H7 (cell line): ENCODE measurements at regions not wholly inside any gene's neighbourhood (a gene's known extent, or its start where the extent isn't known, plus 50 kb on each side); places are given as distances from the start of the nearest gene placed in this dataset.
"Not testable (repeated sequence)": the region's sequence is repeated elsewhere in the genome, so short reads cannot be mapped to it uniquely, and the experiment has no call there.

Experiments used
- DNase-seq: peaks from one replicate; pipeline ENCODE4 v3.0.0; 2012
- H3K27me3 ChIP-seq: 2 replicates; pipeline ENCODE4 v1.6.0; 2011; ENCODE audit warnings: mild to moderate bottlenecking, low read length; ENCODE audit not compliant: control insufficient read depth, insufficient read depth
- H3K36me3 ChIP-seq: replicated peaks from 2 replicates; pipeline ENCODE4 v1.5.1; 2011; ENCODE audit warnings: low read length; ENCODE audit not compliant: control insufficient read depth, insufficient read depth
- H3K4me3 ChIP-seq: 2 replicates; pipeline ENCODE4 v1.5.1; 2011; ENCODE audit warnings: low read depth, mild to moderate bottlenecking, control low read depth, low read length, moderate library complexity; ENCODE audit not compliant: insufficient read depth

DNA sequence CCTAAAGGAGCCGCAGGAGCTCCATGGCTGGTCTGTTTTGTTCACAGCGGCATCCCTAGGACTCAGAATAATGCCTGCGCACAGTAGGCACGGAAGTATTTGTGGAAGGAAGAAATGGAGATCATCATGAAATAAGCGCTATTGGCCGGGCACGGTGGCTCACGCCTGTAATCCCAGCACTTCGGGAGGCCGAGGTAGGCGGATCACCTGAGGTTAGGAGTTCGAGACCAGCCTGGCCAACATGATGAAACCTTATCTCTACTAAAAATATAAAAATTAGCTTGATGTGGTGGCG lies 175.5 kb upstream of the CIBAR2 start:
- not testable (repeated sequence) for DNase-seq, H3K4me3 ChIP-seq, H3K27me3 ChIP-seq, H3K36me3 ChIP-seq

DNA sequence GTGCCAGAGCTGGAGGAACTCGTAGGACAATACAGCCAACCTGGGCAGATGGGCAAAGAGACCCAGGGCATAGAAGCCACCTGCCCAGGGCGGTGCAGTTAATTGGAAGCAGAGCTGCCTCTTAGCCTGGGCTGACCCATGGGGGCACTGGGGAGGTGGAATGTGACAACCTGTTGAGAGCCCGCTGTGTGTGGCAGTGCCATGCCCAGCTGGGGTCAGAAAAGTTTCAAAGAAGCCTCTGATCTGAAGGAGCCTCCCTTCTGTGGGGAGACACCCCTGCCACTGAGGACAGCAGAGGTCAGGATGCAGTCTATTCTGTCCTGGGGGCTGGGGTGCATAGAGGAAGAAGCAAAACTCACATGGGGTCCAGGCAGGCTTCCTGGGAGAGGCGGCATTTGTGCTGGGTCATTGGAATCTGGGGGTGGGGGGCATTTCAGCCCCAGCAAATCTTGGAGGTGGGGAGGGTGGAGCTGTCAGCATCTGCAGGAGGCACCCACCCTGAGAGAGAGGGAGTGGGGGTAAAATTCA lies 176.1 kb upstream of the CIBAR2 start:
- Histone ChIP-seq H3K4me3 (no peak overlapping the region), H3K36me3 (no peaks in the 10 kb centered on the region)
- no peak for DNase-seq

DNA sequence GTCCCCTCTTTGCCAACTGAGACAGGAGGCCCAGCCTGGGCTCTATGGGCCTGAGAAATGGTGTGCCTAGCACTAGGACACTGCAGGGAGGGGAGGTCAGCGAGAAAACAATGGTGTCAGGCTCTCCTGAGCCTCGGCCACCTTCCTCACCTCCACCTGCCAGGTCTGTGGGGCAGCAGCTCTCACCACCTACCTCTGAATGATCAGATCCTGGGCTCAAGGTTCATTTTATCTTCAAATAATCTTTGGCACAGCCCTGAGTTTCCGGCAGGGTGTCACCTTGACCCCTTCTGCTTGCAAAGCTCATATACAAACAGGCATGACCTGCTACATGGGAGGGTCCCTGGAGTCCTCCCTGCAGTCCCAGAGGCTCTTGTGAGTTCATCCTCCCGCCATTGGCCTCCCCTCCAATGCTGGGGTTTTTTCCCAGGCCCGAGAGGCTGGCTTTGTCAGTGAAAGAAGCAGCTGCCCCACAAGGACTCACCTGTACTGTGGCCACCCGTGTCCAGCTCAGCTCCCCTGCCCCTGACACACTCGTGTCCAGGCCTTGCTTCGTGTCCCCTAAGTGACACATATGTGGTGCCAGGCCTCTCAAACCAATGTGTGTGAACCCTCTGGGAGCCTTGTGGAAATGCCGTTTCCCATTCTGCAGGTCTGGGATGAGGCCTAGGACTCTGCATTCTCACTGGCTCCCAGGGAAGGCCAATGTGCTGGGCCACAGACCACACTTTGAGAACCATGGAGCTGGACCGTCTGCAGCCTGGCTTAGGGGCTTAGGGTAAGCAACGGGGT lies 176.8 kb upstream of the CIBAR2 start:
- Histone ChIP-seq H3K27me3 (no peaks in the 10 kb centered on the region), H3K4me3 (no peak overlapping the region), H3K36me3 (no peaks in the 10 kb centered on the region)
- DNase-seq: no peak

More for the DNA sequence above, 176.1 kb upstream of the CIBAR2 start:
- no peaks in the 10 kb centered on the region for H3K27me3 ChIP-seq

DNA sequence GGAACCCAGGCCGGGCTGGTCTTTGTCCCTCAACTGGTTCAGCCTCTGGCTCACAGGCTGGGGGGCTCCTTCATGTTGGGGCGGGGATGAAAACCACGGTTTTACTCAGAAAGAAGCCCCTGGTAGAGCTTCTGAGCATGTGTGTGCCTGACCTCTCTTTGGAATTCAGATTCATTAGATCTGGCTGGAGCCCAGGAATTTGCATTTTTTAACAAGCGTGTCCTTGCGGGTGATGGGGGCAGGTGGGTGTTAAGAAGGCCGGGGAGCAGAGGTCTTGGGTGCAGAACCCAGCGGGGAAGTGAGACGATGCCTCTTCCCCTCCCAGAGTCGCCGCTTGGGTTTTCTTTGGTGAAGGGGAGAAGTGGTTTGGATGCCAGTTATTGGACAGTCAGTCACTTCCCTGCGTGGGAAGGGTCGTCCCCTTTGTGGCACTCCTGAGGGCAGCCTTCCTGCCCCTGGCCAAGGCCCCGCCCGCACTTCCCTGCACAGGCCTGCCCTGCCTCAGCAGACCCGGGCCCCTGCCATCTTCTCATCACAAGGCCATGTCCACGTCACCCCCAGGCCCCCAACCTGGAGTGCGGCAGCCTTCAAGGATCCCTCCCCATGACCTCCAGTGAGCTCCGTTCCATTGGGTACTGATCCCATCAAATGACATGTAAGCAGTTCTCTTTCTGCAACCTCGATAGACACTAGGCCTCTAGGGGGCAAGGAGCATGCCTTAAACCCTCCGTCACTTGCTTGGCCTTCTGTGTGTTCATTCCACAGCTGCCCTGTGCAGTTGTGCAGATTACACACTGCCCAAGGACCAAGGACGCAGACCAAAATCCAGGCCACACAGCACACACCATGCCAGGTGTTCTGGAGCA lies 177.7 kb upstream of the CIBAR2 start:
- Histone ChIP-seq H3K4me3 (no peak overlapping the region), H3K27me3 (no peaks in the 10 kb centered on the region), H3K36me3 (no peaks in the 10 kb centered on the region)
- no peak for DNase-seq

DNA sequence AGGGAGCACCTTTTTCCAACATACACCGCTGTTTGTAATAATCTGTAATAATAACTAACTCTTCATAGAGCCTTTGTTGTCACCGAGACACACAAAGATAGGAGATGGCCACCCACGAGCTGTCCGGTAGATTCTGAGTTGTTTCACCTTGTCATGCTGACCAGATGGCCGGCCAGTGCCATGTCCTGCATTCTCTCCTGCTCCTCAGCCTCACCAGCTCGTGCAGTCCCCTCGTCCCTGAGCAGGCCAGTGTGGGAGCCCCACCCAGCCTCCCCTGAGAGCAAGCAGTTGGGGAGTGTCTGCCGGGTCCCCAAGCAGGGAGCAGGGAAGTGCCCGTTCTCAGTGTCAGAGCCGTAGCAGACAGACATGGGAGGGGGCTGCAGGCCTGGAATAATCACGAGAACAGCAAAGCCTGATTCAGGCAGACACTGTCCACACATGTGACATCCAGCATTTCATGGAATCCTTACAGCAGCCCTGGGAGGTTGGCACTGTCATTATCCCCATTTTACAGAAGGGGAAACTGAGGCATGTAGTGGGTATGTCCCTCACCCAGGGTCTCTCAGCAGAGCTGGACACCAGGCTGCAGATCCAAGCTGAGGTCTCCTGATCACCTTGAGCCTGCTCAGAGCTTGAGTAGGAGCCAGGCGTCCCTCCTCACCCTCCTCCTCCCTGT lies 178.5 kb upstream of the CIBAR2 start:
- Histone ChIP-seq H3K36me3 (no peaks in the 10 kb centered on the region), H3K27me3 (no peaks in the 10 kb centered on the region), H3K4me3 (no peak overlapping the region)
- DNase-seq: no peak

DNA sequence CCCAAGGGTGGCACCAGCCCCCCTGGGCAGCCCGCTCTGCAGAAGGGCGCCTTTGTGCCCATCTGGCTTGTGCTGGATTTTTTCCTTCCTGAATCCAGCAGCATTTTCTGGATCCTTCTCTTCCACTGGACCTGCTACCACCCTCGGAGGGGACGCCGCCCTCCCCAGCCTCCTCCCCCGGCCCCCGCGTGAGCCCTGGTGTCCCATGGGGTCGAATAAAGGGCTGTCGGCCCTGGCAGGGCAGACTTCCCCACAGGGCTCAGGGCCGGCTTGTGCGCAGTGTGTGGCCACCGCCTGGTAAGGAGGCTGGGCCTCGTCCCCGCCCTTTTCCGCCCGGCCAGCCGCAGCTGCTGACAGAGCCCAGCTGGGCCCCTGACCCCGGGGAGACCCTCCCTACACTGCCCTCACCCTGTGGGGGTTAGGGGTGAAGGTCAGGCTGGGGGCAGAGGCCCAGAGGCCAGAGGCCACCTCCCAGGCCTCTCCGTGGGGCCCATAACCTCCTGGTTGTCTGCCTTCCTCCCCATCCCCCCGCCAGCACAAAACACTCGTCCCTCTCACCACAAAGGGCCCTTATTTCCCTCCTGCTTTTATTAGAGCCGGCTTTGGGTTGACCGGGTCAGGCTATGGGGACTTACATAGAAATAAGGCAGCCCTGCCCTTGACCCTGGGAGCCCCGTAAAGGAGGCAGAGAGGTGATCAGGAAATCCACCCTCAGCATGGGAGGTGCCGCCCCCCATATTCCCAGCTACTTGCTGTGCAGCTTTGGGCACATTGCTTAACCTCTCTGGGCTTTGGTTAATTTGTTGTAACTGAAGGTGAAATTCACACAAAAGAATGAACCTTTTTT lies 179.3 kb upstream of the CIBAR2 start:
- H3K4me3 ChIP-seq: no peak overlapping the region
- peak; percentile 85 for DNase-seq
- H3K36me3 ChIP-seq: no peaks in the 10 kb centered on the region
- no peaks in the 10 kb centered on the region for H3K27me3 ChIP-seq

DNA sequence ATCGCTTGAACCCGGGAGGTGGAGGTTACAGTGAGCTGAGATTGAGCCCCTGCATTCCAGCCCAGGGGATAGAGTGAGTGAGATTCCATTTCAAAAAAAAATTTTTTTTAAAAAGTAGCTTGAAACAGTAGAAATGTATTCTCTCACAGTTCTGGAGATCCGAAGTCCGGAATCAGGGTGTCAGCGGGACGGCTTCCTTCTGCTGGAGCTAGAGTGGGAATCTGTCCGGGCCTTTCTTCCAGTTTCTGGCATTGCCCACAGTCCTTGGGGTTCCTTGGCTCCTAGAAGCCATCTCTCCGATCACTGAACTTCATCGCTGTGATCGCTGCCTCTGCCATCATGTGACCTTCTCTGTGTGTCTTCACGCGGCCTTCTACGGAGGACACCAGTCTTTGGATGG lies 181.2 kb upstream of the CIBAR2 start:
- DNase-seq: no peak
- H3K36me3 ChIP-seq: no peaks in the 10 kb centered on the region
- no peaks in the 10 kb centered on the region for H3K27me3 ChIP-seq
- H3K4me3 ChIP-seq: no peak overlapping the region

DNA sequence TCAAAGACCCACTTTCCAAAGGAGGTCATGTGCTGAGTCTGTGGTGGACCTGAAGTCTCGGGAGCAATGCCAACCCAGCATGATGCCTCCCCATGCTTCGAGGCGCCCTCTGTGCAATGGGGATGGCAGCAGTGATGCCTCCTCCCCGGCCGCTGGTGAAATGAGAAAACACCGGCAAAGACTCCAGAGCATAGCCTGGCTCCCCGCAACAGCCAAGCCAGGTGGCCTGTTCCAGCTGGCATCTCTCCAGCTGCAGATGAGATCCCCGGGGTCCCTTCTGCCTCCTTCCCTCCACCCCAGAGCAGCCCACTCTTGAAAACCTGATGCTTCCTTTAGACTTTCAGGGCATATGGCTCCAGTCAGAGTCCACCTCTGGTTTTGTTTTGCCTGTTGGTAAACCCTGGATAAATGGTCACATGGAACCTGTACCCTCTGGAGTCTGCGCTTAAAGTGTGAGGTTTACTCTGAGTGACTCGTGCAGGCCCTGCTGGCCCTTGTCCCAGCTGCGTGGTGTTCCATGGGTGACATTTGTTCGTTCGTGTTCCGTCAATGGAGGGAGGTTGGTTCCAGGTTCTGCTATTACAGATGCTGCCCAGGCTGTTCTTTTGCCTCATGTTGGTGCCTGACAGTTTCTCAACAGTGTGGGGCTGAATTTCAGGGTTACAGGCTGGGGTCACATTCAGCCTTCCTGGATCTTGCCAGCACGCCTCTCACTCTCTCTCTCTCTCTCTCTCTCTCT lies 181.8 kb upstream of the CIBAR2 start:
- no peak for DNase-seq
- Histone ChIP-seq H3K27me3 (no peaks in the 10 kb centered on the region), H3K4me3 (no peak overlapping the region), H3K36me3 (no peaks in the 10 kb centered on the region)

DNA sequence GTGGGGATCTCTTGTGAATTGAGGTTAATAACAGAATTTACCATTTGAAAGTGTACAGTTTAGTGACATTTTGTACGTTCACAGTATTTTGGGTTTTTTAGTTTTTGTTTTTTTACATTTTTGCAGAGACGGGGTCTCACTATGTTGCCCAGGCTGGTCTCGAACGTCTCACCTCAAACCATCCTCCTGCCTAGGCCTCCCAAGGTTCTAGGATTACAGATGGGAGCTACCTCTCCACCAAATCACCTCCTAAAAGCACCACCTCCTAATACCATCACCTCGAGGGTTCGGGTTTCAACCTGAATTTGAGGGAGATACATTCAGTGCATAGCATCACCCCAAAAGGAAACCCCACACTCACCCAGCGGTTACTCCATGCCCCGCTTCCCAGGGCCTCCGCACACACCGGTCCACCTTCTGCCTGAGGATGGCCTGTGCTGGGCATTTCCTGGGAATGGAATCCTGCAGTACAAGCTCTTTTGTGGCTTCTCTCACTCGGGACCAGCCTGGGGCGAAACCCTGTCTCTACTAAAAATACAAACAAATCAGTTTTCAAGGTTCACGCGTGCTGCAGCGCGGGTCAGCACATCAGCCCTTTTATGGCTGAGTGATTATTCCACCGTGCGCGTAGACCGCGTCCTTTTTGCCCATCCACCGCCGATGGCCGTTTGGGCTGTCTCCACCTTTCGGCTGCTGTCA lies 182.7 kb upstream of the CIBAR2 start:
- no peak overlapping the region for H3K4me3 ChIP-seq
- no peak for DNase-seq
- H3K27me3 ChIP-seq: no peaks in the 10 kb centered on the region
- H3K36me3 ChIP-seq: no peaks in the 10 kb centered on the region

DNA sequence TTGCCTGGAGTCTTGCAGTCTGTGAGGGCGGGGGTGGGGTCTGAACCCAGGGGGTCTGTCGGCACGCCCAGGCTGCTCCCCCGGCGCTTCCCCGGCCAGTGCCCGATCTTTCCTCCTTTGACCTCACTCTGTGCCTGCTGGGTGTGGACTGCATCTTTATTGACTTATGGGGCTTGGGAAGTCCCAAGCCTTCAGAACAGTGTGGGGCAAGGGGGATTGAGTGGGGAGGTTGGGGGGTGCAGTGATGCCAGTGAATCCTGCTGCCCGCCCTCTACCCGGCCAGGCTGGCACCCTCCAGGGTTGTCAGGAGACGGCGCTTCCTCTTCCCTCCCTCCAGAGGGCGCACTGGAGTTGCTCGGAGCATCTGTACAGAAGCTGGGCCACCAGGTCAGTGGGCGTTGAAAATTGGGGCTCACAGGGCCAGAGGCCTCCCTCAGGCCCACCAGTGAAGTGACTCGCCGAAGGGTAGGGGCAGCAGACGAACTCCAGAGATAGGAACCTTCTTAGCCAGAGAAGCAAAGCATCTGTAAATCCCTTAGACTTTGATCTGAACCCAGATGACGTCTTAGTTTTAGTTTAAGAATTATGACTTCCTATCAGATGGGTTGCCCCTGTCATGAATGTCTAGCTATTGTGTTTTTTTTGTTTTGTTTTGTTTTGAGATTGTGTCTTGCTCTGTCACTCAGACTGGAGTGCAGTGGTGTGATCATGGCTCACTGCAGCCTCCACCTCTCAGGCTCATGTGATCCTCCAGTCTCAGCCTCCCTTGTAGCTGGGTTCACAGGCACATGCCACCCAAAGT lies 184.8 kb upstream of the CIBAR2 start:
- DNase-seq: peak; percentile 90

DNA sequence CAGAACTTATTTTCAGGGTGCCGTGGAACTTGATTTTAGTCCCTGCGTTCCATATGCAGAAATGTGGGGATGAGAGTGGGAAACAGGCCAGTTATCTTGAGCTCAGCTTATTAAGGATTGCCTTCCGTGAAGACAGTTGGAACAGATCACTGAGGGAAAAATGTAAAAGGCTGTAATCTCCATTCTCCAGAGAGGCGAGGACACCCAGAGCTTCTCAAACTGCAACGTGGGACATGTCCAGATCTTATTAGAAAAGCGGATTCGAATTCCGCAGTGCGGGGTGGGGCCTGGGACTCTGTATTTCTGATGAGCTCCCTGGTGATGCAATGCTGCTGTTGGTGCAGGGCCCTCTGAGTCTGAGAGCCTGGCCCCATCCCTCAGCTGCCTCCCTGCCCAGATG lies 185.6 kb upstream of the CIBAR2 start:
- H3K27me3 ChIP-seq: no peaks in the 10 kb centered on the region; the same call in 1 of the 2 replicates
- DNase-seq: no peak
- H3K4me3 ChIP-seq: no peak overlapping the region
- H3K36me3 ChIP-seq: no peaks in the 10 kb centered on the region

More for the DNA sequence above, 184.8 kb upstream of the CIBAR2 start:
- no peak overlapping the region for H3K4me3 ChIP-seq
- H3K27me3 ChIP-seq: no peaks in the 10 kb centered on the region; the same call in 1 of the 2 replicates
- H3K36me3 ChIP-seq: no peaks in the 10 kb centered on the region

DNA sequence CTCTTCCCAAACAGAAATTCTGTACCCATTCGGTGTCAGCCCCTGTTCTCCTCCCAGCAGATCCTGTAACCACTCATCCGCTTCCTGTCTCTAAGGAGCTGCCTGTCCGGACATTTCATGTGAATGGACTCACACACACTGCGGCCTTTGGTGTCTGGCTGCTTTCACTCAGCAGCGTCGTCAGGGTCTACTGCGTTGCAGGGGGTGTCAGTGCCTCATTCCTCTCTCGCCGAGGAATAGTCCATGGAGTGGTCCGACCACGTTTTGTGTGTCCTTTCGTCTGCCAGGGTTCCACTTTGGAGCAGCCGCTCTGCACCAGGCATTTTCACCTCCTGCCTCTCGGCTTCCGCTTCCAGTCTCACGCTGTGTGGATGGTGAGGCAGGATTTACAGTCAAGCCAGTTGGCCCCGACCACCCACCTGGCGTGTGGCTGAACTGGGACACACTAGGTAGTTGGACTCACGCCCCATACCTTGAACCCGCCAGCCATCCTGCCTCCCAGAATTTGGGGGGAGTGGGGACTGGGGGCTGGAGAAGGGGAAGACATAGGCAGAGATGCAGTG lies 188.2 kb upstream of the CIBAR2 start:
- no peak overlapping the region for H3K4me3 ChIP-seq
- no peak for DNase-seq
- no peaks in the 10 kb centered on the region for H3K36me3 ChIP-seq
- no peaks in the 10 kb centered on the region; the same call in 1 of the 2 replicates for H3K27me3 ChIP-seq
